ENCODE measurements at regions not wholly inside any gene's neighbourhood (a gene's known extent, or its start where the extent isn't known, plus 50 kb on each side); places are given as distances from the start of the nearest gene placed in this dataset.

DNA sequence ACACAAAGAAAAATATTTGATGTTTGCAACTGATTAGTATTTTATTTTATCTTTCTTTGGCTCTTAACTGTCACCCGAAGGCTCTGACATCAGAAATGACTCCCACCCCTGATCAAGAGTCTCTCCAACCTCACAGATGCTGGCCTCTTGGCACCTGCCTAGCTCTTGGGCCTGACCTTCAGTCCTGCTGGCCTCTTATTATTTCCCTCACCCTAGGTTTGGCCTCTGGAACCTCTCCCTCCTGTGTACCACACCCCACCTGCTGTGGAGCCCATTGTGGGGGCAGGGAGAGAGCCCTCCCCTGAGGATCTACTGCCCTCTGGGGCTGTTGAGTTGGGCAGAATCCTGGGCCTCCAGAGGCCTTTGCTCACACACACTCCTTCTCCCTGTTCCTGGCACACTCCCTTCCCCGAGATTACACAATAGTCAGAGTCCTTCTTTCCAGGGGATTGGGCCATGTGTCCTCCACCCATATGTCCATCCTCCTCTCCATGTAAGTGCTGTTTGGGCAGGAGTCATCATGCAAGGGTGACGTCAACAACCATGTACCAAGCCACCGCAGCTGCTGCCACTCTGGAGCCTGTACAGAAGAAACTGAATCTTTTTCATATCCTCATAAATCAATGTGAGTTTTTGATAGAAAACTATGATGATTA, 124.3 kb downstream of the RASSF9 start:
- no peaks in the 10 kb centered on the region for H3K27me3 Mint-ChIP-seq (ENCODE audit: low read depth)

DNA sequence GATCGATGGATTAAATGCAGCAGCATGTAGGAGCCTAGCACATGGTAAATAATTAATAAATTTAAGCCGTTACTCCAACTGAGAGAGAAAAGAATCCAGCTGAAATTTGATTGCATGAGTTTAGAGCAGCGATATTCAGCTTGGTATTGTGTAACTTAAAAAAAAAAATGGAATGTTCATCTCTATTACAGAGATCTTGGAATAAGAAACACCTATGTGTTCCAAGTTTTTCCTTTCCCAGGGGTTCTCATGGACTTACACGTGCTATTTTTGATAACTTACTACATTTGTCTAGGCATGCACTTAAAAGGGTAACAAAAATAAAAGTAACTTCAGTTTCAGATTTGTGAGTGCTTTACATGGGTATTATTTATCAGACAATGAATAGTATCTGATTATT, 122.8 kb downstream of the RASSF9 start:
- Mint-ChIP-seq H3K27me3 (ENCODE audit: low read depth) (no peaks in the 10 kb centered on the region), H3K9me3 (no peaks in the 10 kb centered on the region), H3K36me3 (ENCODE audit: low read depth) (no peaks in the 10 kb centered on the region), H3K4me1 (no peaks in the 10 kb centered on the region), H3K4me3 (no peak overlapping the region), H3K27ac (ENCODE audit: unreplicated experiment) (no peak overlapping the region)
- no peak for DNase-seq (ENCODE audit: low read depth, low spot score)
- TF ChIP-seq, protein P1, sequence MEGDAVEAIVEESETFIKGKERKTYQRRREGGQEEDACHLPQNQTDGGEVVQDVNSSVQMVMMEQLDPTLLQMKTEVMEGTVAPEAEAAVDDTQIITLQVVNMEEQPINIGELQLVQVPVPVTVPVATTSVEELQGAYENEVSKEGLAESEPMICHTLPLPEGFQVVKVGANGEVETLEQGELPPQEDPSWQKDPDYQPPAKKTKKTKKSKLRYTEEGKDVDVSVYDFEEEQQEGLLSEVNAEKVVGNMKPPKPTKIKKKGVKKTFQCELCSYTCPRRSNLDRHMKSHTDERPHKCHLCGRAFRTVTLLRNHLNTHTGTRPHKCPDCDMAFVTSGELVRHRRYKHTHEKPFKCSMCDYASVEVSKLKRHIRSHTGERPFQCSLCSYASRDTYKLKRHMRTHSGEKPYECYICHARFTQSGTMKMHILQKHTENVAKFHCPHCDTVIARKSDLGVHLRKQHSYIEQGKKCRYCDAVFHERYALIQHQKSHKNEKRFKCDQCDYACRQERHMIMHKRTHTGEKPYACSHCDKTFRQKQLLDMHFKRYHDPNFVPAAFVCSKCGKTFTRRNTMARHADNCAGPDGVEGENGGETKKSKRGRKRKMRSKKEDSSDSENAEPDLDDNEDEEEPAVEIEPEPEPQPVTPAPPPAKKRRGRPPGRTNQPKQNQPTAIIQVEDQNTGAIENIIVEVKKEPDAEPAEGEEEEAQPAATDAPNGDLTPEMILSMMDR (conservative IDR thresholded peaks at IDR 0.05) = no peak

More for the DNA sequence above, 124.3 kb downstream of the RASSF9 start:
- Mint-ChIP-seq H3K36me3 (ENCODE audit: low read depth) (no peaks in the 10 kb centered on the region), H3K4me1 (no peaks in the 10 kb centered on the region), H3K4me3 (no peak overlapping the region), H3K27ac (ENCODE audit: unreplicated experiment) (no peak overlapping the region), H3K9me3 (no peaks in the 10 kb centered on the region)
- TF ChIP-seq, protein P1 (conservative IDR thresholded peaks at IDR 0.05) = no peak
- DNase-seq (ENCODE audit: low read depth, low spot score) = no peak

DNA sequence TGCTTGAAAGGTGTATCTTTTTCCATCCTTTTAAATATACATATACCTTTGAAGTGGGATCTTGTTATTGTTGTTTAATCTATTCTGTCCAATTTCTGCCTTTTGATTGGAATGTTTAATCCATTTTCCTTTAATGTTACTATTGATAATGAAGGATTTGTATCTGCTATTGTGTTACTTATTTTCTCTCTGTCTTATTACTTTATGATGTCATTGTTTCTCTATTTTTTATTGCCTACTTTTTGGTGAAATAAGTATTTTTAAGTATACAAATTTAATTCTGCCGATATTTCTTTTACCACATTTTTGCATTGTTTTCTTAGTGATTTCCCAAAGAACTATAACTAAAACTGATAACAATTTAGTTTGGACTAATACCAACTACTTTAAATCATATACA, 121.8 kb downstream of the RASSF9 start:
- H3K4me1 Mint-ChIP-seq = no peaks in the 10 kb centered on the region
- no peak overlapping the region for H3K27ac Mint-ChIP-seq (ENCODE audit: unreplicated experiment)
- peaks cover 4% of the 10 kb centered on the region for H3K9me3 Mint-ChIP-seq
- no peaks in the 10 kb centered on the region for H3K36me3 Mint-ChIP-seq (ENCODE audit: low read depth)
- H3K27me3 Mint-ChIP-seq (ENCODE audit: low read depth) = no peaks in the 10 kb centered on the region
- TF ChIP-seq, protein P1 (conservative IDR thresholded peaks at IDR 0.05) = no peak
- no peak overlapping the region for H3K4me3 Mint-ChIP-seq
- no peak for DNase-seq (ENCODE audit: low read depth, low spot score)

DNA sequence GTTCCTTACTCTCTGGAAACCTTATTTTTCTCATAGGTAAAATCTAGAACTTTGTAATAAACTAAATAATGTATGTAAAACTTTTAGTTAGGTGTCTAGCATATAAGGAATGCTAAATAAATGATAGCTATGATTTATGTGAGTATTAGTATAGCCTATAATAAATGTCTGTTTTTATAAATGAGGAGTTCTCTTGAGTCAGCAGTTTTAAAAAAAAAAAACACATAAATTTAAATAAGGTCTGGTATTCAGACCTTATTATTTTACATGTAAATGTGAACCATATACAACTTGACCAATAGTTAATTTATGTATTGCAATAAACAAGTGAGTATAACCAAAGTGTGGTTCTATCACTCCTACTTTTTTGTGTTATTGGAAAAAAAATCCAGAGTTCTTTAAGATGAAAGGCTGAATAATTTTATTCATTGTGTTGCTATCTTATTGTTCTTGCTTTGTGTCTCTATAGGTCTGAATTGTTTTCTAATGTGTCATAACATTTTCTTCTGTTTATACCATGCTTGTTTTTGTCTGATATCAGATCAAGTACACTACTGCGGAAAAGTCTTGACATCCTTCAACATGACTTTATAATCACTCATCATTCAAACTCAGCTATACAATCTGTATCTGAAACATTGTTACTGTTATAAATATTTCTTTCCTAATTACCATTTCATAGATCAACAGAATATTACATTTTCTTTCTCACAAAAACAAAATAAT, 115.7 kb downstream of the RASSF9 start:
- Mint-ChIP-seq H3K27me3 (ENCODE audit: low read depth) (no peaks in the 10 kb centered on the region), H3K27ac (ENCODE audit: unreplicated experiment) (no peak overlapping the region), H3K9me3 (peaks cover 4% of the 10 kb centered on the region), H3K36me3 (ENCODE audit: low read depth) (no peaks in the 10 kb centered on the region), H3K4me1 (no peaks in the 10 kb centered on the region), H3K4me3 (no peak overlapping the region)
- no peak for DNase-seq (ENCODE audit: low read depth, low spot score)
- TF ChIP-seq, protein P1 (conservative IDR thresholded peaks at IDR 0.05) = no peak

DNA sequence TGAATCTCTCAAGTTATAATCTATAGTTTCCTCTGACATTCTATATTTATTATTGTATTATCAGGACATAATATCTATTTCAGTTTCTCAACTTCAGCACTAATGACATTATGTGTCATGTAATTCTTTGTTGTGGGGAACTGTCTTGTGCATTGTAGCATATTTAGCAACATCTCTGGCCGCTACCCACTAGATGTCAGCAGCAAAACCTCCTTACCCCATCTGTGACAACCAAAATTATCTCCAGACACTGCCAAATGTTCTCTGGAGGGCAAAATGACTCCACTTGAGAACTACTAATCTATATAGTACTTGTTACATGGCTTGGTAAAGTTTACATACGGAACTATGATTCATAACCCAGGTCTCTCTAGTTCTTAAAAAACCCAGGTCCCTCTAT, 110.2 kb downstream of the RASSF9 start:
- Mint-ChIP-seq H3K4me1 (no peaks in the 10 kb centered on the region), H3K36me3 (ENCODE audit: low read depth) (no peaks in the 10 kb centered on the region), H3K4me3 (no peak overlapping the region), H3K27me3 (ENCODE audit: low read depth) (no peaks in the 10 kb centered on the region), H3K9me3 (no peaks in the 10 kb centered on the region), H3K27ac (ENCODE audit: unreplicated experiment) (no peak overlapping the region)
- DNase-seq (ENCODE audit: low read depth, low spot score) = no peak
- TF ChIP-seq, protein P1 (conservative IDR thresholded peaks at IDR 0.05) = no peak
